Hematopoietic multipotent progenitor cell treated with erythropoietin and hydrocortisone succinate and interleukin-3 and kit ligand, for 15 days (in vitro differentiated cells): ENCODE measurements at regions not wholly inside any gene's neighbourhood (a gene's known extent, or its start where the extent isn't known, plus 50 kb on each side); places are given as distances from the start of the nearest gene placed in this dataset.

Source experiments
- DNase-seq: peaks from one replicate; pipeline ENCODE4 v3.0.0-alpha.2; 2015; ENCODE audit warnings: low spot score

DNA sequence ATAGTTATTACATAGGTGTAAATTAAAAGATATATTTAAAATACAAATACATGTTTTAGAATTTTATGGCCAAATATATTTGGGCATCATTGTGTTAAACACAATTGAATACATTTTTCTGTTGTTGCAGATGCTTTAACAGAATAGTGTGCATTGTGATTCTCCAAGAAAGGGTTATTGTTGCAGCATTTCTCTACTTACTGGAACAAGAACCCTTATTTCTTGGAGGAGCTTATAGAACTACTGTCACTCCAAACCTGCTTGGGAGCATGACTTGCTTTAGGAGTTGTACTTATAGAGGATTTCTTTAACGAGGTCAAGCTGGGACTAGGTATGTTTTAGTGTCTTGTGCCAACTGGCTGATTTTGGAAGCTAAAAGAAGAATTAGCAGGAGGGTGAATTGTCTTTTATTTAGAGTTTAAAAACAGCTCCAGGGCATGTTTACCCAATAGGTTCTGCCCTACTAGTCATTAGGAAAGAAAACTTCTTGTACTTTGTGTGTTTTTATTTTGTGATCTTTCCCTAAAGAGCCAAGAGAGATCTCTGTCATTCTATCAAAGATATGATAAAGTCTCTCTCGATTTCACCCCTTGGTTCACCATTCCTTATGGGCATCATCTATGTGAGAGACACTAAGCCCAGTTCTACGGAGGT, 279.8 kb upstream of the SALL1 start:
- no peak for DNase-seq

DNA sequence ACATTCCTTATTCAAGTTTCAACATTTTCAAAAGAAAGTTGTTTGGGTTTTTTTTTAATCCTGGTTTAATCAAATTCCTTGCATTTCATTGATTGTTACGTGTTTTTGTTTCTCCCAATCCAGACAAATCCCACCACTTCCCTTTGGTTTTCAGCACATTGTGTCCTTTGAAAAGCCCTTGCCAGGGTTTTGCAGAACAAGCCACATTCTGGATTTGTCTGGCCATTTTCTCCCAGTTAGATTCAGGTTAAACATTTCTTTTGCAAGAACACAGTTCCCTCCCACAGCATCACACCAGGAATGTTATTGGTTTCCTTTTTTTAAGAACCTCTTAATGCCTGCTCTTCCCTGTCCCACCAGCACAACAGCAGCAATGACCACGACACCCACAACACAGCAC, 278.0 kb upstream of the SALL1 start:
- DNase-seq, result no peak

DNA sequence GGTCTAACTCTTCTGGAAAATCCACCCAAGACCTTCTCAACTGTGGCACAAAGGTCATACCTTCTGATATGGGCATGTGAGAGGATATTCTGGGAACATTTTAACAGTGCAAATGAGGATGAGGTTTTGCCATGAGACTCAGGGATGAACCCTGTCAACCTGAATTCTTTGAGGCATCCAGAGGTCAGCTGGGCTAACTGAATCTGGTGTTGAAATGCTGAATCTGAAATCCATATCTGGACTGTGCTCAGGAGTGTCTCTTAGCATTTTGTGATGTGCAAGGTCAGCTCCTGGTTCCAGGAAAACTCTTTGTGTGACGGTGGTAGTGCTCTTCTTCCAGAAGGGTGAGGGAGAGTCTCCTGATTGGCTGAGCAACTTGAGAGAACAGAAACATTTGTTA, 276.0 kb upstream of the SALL1 start:
- DNase-seq, result no peak

DNA sequence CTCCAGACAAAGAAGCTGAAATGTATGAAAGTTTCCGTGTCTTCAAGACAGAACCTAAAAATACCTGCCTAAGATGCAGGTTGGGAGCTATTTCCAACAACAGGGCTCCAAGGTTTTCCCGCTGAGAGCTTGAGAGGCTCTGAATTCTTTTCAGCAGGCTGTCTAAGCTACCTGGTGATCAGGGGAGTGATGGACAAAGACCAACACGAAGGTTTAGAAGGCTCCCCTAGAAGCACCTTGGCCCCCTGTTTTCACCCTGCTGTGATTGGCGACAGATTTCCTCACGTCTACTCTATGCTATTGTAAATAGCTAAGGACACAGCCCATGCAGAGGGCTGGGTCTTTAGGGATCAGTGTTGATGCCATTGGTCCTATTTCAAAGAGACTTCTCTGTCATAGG, 275.2 kb upstream of the SALL1 start:
- DNase-seq, result no peak

DNA sequence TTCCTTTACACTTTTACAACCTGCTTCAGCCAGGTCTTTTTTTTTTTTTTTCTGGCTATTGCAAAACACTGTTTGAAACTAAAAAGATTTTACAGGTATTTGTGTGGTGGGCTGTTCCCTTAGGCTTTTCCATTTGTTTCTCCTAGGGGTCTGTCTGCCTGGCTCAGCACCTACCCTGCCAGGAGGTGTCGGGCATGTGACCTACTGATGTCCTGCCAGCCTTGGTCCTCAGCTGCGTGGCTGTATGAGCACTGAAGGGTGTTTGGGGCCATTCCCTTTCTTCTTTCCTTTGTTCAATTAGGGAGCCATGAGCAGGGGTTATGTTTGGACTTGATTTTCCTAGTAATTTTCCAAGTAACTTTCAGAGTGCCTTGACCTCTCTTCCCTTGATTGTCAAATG, 269.2 kb upstream of the SALL1 start:
- DNase-seq, result no peak

DNA sequence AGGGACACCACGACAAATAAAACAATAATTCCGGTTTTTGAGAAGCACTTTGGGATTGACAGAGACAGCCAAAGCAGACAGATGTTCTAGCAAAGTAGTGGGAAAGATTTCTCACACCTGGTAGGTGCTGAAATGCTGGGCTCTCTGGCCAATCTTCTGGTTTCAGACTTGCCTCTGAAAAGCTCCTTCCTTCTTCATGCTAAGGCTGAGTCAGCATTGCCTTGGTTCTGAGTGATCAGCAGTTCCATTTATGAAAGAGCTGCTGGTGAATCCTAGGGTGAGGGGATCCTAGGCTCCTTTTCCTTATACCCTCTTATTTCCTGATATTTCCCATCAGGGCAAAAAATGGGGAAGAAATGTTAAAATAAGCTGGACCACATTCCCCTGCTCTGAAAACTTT, 268.7 kb upstream of the SALL1 start:
- no peak for DNase-seq

DNA sequence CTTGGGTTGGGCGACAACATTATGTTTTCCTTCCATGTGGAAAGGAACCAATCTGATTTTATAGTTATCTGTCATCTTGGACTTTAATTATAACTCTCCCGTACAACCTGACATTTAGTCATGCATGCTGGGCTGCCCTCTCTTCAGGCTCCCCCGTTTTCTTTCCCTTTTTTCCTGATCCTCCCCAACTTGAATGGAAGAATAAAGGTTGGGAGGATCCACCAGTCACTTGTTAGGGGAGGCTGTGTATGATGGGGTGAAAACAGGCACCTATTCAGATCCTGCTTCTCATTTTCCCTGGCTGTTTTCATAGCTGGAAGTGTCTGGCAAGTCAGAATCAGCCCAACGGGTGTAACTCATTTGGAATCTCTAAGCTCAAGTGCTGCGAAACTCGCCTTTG, 267.2 kb upstream of the SALL1 start:
- no peak for DNase-seq

DNA sequence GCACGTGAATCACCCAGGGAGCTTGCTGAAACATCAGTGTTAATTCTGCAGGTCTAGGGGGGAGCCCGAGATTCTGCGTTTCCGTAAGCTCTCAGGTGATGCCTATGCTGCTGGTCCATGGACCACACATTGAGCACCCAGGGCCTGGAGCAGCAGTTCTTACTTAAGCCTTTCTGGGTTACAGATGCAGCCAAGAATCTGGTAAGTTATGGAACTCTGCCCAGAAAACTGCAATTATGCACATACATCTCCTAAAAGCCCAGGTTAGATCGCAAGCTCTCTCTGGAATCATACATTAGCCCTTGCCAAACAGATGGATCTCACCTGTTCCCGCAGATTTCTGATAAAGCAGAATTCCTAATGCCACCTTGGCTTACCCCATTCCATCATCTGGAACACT, 265.9 kb upstream of the SALL1 start:
- no peak for DNase-seq

DNA sequence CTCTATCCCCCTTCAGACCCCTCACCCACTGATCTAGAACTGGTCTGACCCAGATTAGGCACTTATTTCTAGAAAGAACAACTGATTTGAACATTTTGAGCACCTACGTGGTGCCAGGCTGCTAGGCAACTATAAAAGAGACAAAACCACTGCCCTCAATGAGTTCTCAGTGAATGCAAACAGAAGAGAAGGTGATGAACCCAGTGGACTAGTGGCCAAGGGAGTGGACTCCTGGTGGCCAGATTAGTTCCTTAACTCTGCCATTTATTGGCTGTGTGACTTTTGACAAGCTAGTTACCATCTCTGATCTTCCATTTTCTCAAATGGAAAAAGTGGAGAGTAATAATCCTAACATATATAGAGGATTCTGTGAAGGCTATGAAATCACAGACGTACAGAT, 259.1 kb upstream of the SALL1 start:
- DNase-seq, result no peak

DNA sequence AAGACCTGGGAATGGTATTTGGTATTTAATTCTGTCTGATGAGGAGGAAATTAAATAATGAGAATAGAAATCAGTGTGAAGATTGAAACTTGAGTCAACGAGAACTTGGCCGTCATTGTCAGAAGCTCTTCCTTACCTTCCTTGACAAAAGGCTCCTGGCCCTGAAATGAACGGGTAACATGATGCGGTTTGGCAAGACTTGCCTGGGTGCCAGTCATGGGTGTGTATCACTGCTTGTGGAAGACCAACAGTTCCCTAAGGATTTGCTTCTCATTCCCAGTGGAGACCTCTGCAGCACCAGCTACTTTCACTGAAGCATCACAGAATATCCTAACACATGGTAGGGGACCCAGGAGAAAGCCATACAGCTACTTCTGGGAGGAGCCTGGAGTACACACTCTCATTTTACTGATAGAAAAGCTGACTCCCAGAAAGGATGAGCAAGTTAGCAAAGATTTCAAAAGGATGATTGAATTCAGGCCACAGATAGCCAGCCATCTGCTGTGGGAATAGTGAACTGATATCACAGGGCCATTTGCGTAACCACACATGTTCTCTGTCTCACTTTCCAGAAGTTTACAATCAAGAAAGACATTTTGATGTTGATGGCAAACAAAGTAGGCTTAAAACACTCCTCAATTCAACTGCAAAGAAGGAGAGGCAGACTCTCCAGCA, 258.1 kb upstream of the SALL1 start:
- no peak for DNase-seq

DNA sequence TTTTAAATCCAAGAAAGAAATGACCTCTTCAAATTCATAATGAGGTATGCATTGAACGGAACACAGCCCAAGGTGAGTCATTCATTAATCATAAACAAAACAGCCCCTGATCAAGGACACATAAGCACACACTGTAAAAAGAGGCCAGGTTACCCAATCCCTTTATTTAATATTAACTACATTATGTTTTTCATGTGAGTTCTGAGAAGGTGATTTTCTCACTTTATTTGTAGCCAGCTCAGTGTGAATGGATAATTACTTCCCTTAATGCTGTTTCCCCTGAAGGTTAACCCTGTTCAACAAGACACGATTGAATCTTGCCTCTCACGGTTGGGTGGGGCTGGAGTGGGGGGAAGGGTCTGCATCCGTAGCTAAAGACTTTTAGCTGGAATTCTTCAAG, 257.3 kb upstream of the SALL1 start:
- no peak for DNase-seq

DNA sequence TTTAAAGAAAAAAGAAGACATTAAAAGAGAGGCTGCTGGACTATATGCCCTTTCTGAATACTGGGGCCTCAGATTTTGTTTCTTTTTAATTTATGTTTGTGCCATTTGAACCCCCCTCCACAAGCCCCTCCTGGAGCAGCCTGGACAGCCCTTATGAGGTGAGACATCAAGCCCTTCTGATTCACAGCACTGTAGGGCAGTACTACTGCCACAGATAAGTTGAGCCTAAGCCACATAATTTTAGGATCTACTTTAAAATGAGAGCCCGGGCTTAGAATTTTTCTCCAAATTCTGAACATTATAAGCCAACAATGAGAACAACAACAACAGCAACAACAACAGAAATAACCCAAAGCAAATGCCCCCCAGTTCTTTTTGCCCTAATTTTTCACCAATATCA, 256.9 kb upstream of the SALL1 start:
- no peak for DNase-seq

DNA sequence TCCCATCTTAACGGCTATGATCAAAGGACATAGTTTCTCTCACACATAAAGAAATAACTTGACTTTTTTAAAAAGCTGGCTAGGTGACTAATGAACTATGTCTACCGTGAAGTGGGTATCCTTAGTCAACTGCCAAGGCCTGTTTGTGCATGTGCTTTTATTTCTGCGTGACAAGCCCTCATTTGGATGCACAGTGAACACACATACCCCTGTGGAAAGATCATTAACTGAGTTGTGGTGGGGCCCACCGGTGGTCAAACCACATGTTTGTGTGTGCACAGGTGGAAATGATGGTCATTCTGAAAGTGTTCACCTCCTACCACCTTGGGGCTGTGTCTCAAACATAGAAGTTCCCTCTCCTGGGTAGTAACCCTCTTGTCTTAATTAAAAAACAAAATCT, 256.1 kb upstream of the SALL1 start:
- no peak for DNase-seq

DNA sequence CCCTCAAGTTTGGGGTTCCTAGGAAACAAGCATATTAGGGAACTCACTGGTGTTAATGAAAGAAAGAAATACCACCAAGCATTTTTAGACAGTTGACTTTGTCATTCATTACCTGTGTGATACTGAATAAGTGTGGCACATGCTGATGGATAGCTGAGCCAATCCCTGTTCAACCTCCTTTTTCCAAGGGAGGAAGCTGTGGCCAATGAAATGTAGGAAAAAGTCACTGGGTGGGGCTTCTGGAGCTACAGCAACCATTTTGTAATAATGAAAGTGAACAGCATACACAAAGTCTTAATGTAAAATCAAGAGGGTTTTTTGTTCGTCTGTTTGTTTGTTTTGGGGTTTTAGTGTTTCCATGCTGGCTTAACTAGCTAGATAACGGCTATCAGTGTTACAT, 254.3 kb upstream of the SALL1 start:
- DNase-seq, result no peak

DNA sequence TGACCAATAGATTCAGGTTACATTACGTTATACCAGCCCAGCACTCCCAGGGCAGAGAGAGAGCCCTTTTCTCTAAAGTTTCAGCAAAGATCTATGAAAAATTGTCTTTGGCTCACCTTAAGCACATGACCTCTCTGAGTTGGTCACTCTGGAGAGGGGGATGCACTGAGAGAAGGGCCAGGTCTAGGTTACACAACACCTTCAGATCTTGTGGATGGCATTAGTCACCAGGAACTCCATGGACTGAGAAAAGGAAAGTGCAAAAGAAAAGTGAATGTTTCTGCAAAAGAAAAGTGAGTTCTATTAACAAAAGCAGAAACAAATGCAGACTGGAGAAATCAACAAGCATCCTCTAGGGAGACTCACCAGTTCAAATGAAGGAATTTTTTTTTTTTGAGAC, 253.3 kb upstream of the SALL1 start:
- DNase-seq, result no peak

DNA sequence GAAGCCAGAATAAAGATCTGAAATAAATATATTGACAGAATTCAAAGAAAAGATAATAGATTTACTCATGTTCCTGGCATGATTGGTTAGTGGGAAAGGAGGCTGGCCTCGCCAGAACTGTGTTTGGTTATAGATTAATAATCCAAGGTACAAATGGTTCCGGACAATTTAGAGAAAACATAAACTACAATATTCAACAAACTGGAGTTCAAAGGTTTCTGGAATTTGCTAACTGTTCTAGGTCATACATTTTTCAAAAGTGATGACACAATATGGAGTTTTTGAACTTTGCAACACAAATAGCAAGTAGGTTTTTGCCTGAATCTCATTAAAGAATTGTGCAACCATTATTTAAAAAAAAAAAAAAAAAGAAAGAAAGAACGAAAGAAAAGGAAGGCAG, 251.7 kb upstream of the SALL1 start:
- DNase-seq, result no peak

DNA sequence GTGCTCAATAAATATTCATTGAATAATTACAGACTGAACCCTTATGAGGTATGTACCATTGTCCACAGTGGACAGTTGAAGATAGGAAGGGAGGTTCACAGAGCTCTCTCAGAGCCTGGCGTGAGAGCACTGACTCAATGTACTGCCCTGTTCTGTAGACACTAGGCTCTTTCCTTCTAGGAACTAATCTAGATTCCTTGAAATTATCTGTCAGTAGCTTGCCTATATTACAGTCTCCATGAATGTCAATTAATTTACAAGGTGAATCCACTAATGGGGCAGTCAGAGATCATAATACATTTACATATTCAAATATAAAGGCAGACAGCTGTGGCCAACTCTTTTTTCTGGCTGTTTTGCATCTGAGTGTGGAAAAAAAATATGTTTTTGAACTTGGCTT, 251.2 kb upstream of the SALL1 start:
- no peak for DNase-seq

DNA sequence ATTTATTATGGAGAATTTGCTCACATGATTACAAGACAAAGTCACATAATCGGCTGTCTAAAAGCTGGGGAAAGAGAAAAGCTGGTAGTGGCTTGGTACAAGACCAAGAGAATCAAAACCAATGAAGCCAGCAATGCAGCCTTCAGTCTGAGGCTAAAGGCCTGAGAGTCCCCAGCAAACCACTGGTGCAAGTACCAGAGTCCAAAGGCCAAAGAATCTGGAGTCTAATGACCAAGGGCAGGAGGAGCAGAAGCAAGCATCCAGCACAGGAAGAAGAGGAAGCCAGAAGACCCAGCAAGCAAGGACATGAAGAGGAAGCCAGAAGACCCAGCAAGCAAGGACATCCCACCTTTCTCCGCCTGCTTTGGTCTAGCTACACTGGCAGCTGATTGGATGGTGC, 250.6 kb upstream of the SALL1 start:
- no peak for DNase-seq

DNA sequence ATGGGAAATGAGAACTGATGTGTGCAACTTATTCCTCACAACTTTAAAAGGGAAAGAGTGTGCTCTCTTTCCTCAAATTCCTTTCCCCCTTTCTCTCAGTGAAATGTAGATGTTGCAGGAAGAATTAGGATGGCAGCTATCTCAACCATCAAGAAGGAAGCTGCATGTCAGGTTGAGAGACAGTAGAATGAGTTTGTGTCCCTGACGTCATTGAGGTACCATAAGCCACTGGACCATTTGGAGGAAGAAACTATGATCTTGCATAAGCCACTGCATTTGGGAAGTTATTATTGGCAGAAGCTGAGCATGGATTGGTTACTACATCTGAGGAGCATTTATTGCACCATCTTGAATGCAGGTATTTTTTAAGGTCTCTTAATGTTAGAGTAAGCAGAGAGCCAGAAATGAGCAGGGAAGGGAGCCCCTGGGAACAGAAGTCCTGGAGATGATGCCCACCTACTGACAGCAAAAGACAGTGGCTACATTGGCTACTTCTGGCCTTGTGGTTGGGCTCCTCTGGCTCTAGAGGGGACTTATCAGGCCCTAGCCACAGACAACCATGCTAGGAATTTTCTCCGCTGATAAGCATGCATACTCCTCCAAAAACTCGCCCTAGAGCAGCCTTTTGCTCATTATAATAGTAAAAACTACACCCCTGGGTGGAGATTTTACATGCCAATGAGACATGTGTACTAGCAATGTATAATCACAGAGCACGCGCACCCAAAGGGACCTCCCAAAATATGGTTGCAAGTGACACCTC, 249.0 kb upstream of the SALL1 start:
- no peak for DNase-seq

DNA sequence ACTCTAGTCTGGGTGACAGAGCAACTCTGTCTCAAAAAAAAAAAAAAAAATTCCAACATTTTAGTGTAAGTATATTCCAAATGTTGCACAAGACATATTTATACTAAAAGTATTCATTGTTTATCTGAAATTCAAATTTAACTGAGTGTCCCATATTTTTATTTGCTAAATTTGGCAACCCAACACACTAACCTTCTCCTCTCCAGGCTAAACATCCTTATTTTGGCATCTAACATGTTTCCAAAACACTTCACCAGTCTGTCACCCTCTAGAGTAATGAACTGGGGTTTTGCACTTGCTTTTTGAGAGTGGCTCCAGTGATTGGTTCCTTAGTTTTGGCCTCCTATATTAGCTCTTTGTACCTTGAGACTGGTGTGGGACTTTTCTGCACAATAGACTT, 243.4 kb upstream of the SALL1 start:
- DNase-seq, result no peak

DNA sequence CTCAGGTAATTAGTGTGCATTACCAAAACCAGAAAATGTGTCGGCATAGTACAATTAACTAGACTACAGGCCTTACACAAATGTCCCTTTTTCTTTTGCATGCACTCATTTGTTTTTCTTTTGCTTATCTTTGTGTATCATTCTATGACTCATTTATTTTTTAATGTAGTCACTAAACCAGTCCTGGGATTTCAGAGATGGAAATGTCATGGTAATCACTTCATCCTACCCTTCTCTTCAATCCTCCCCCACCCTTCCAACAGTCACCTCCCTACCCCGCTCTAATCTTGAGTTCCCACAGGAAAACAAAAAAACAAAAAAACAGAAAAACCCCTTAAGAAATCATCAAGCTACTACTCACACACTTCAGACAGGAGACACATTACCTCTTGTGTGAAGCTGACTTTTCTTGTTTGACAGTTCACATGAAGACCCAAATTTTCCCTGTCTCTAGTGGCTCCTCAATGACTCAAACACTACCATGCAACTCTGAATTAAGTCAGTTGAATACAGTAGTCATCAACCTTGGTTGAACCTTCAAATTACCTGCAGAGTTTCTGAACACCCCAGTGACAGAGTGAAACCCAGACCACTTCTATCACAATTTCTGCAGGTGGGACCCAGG, 242.4 kb upstream of the SALL1 start:
- DNase-seq, result no peak

DNA sequence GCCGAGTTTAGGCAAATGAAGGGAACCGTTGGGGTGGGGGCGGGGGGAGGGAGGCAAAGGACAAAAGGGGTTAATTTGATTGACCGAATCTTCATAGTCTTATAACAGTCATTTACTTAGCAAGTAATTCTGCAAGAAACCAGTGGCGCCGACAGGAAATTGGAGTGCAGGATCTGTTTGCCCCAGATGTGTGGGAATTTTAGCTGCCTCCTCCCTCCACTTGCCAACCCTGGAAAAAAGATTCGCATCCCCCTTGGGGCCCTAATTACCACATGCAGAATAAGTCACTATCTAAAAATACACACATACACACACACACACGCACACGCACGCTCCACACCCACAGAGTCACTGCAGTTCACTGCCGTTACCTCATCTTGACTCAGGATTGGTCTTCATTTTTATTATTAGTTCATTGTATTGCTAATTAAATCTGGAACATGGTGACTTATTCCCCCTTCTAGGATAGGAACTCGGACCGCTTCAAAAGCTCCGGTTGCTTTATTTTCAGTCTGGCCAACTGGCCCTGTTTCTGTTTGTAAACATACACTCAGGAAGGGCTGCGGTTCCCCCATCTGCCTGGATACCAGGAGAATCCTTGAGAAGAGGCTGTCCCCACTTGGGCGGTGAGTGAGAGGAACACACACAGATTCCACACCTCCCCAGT, 241.6 kb upstream of the SALL1 start:
- DNase-seq, result no peak
